SU-DHL-6 (cell line): ENCODE measurements at regions not wholly inside any gene's neighbourhood (a gene's known extent, or its start where the extent isn't known, plus 50 kb on each side); places are given as distances from the start of the nearest gene placed in this dataset.

Experiments
- EZH2phosphoT487 ChIP-seq: fragments of 200-600 bp; sonication (generic), shearing (Covaris generic); conservative IDR thresholded peaks from 2 replicates; pipeline ENCODE4 v1.6.1; 2018; ENCODE audit warnings: mild to moderate bottlenecking, antibody characterized with exemption, low read length, moderate library complexity, mixed read lengths
- TF ChIP-seq, protein P1 (sequence below): fragments of 200-600 bp; sonication (generic); IDR thresholded peaks from one replicate; pipeline ENCODE4 v1.5.1; 2017; ENCODE audit warnings: antibody characterized with exemption, mild to moderate bottlenecking, low read length, moderate library complexity; ENCODE audit not compliant: insufficient read depth, poor library complexity, severe bottlenecking

DNA sequence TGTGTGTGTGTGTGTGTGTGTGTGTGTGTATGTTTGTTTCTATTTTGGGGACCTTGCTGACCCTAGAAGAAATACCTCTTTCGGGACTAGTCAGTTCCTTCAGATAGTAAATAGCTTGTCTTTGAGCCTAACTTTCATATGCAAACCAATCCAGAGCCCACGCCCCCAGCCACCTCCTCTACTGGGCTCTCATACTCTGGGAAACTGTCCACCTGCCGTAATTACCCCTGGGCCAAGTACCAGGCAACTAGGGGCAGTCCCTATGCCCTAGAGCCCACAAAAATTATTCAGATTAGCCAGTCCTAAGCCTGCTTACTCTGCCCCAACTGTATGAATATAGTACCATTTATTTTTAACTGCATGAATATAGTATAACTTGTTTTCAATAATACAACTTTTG is 970.4 kb downstream of the EPHA4 start:
- TF ChIP-seq, protein P1, sequence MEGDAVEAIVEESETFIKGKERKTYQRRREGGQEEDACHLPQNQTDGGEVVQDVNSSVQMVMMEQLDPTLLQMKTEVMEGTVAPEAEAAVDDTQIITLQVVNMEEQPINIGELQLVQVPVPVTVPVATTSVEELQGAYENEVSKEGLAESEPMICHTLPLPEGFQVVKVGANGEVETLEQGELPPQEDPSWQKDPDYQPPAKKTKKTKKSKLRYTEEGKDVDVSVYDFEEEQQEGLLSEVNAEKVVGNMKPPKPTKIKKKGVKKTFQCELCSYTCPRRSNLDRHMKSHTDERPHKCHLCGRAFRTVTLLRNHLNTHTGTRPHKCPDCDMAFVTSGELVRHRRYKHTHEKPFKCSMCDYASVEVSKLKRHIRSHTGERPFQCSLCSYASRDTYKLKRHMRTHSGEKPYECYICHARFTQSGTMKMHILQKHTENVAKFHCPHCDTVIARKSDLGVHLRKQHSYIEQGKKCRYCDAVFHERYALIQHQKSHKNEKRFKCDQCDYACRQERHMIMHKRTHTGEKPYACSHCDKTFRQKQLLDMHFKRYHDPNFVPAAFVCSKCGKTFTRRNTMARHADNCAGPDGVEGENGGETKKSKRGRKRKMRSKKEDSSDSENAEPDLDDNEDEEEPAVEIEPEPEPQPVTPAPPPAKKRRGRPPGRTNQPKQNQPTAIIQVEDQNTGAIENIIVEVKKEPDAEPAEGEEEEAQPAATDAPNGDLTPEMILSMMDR = no peak
- no peak for TF ChIP-seq EZH2phosphoT487
